Right lobe of liver (tissue), 6 donors: ENCODE measurements at regions not wholly inside any gene's neighbourhood (a gene's known extent, or its start where the extent isn't known, plus 50 kb on each side); places are given as distances from the start of the nearest gene placed in this dataset.

ENCODE experiments used
- ATAC-seq, 4 donors: fragments of 200-7000 bp; cut with Tn5 transposase; one replicate each; pipeline ENCODE4 v1.9.1; 2020; ENCODE audit warnings: mild to moderate bottlenecking in 4 of 4, moderate library complexity in 4 of 4
- DNase-seq, 3 donors: peaks; one replicate each; pipeline ENCODE4 v3.0.0-alpha.2; 2020
- H3K27ac ChIP-seq, 3 donors: fragments of 200-600 bp; one replicate each; pipeline ENCODE4 v1.8.0; 2022
- H3K27me3 ChIP-seq, 2 donors: fragments of 200-600 bp; one replicate each; pipeline ENCODE4 v1.8.0; 2022
- H3K36me3 ChIP-seq, 4 donors: fragments of 200-600 bp; sonication (generic) in 1 of 4; one replicate each; pipeline versions ENCODE4 v1.5.1 to v1.8.0; 2017 to 2022; ENCODE audit warnings: control low read depth in 1 of 4
- H3K4me1 ChIP-seq, 4 donors: fragments of 200-600 bp; sonication (generic) in 1 of 4; one replicate each; pipeline versions ENCODE4 v1.5.1 to v1.8.0; 2017 to 2022; ENCODE audit warnings: control low read depth in 1 of 4
- H3K4me3 ChIP-seq, 3 donors: fragments of 200-600 bp; one replicate each; pipeline ENCODE4 v1.8.0; 2022
- H3K9me3 ChIP-seq, 4 donors: fragments of 200-600 bp; sonication (generic) in 1 of 4; one replicate each; pipeline versions ENCODE4 v1.5.1 to v1.8.0; 2017 to 2022; ENCODE audit warnings: control low read depth in 1 of 4
- CTCF ChIP-seq, 4 donors: fragments of 200-600 bp in 3 of 4; fragments of 450-650 bp in 1 of 4; IDR thresholded peaks; one replicate each; pipeline versions ENCODE4 v1.5.1 to v1.8.0; 2016 to 2022; ENCODE audit warnings: antibody characterized with exemption in 4 of 4, mild to moderate bottlenecking in 2 of 4
- POLR2A ChIP-seq: fragments of 450-650 bp; IDR thresholded peaks from one replicate; pipeline ENCODE4 v1.6.1; 2017; ENCODE audit warnings: antibody characterized with exemption, mild to moderate bottlenecking
- WGBS: methylation state at CpG from one replicate; pipeline ENCODE4 v1.1.6; 2018; ENCODE audit warnings: low coverage, low lambda C conversion rate; ENCODE audit not compliant: insufficient coverage; ENCODE audit errors: missing lambda C conversion rate; 5-methylcytosine and 5-hydroxymethylcytosine counted together
- intact Hi-C, 2 donors: fragments of 100-400 bp; cut with DNase I; formaldehyde crosslinking; loops; one replicate each; pipeline versions ENCODE4 v1.11.2 to v1.14.1; 2022
- donor health status: DM: no; HTN: yes; CAD: no.
- donor health status: DM: no; HTN: no; CAD: no.
- donor health status: DM: no; HTN: no; CAD: no.
- donor health status: DM: no; HTN: yes; CAD: no.
- donor health status: DM: no; HTN: yes; CAD: no.

GRCh38 chr3:152174876-152175527, 93.7 kb upstream of the MBNL1 start:
- no peaks in the 10 kb centered on the region for H3K27me3 ChIP-seq
- no peaks in the 10 kb centered on the region for H3K4me1 ChIP-seq
- DNase-seq (no peak), ATAC-seq (no peak)
- no peaks in the 10 kb centered on the region for H3K36me3 ChIP-seq
- H3K9me3 ChIP-seq, result no peaks in the 10 kb centered on the region
- 67% methylated on average over 2 of the region's 2 CpGs for WGBS
- TF ChIP-seq POLR2A (no peak), CTCF (IDR thresholded peaks at IDR 0.05) (no peak)
- intact Hi-C loops, result no loop called here
- no peak overlapping the region for H3K4me3 ChIP-seq
- H3K27ac ChIP-seq, result no peak overlapping the region

GRCh38 chr3:152175528-152175889, 93.2 kb upstream of the MBNL1 start:
- Histone ChIP-seq H3K4me3 (no peak overlapping the region), H3K27me3 (no peaks in the 10 kb centered on the region), H3K27ac (no peak overlapping the region), H3K36me3 (no peaks in the 10 kb centered on the region), H3K9me3 (no peaks in the 10 kb centered on the region), H3K4me1 (no peaks in the 10 kb centered on the region)
- WGBS, result 91% methylated on average over 2 of the region's 2 CpGs
- ATAC-seq, result no peak
- no peak for DNase-seq
- intact Hi-C loops, result no loop called here
- TF ChIP-seq POLR2A, result no peak
- TF ChIP-seq CTCF (IDR thresholded peaks at IDR 0.05), result no peak

DNA sequence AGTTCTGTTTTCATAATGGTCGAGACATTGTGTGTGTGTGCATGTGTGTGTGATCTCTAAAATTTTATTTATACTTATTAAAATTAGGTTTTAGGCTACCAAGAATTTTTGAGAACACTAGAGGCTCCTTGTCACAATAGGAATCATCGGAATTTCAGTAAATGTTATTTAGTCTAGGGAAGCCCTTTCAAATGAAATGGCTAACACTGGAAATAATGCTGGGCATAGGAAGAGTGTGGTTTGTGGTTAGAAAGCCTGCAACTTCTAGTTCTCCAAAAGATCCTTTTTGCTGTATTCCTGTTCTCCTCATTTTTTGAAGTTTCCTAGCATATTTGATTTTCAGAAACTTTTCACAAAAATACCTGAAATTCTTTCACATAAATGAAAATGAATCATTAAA, 92.5 kb upstream of the MBNL1 start:
- 66% methylated on average over 2 of the region's 2 CpGs for WGBS
- Histone ChIP-seq H3K4me1 (no peaks in the 10 kb centered on the region), H3K9me3 (no peaks in the 10 kb centered on the region)

GRCh38 chr3:152176998-152177397, 91.7 kb upstream of the MBNL1 start:
- 57% methylated on average over 1 of the region's 1 CpG for WGBS
- no peak for ATAC-seq

More for the DNA sequence above, 92.5 kb upstream of the MBNL1 start:
- H3K27me3 ChIP-seq, result no peaks in the 10 kb centered on the region
- TF ChIP-seq POLR2A (no peak), CTCF (IDR thresholded peaks at IDR 0.05) (no peak)
- DNase-seq (no peak), ATAC-seq (no peak)
- intact Hi-C loops, result no loop called here
- no peak overlapping the region for H3K4me3 ChIP-seq
- H3K36me3 ChIP-seq, result no peaks in the 10 kb centered on the region
- H3K27ac ChIP-seq, result no peak overlapping the region

More at GRCh38 chr3:152176998-152177397, 91.7 kb upstream of the MBNL1 start:
- Histone ChIP-seq H3K27ac (no peak overlapping the region), H3K27me3 (no peaks in the 10 kb centered on the region), H3K4me3 (no peak overlapping the region), H3K4me1 (no peaks in the 10 kb centered on the region), H3K36me3 (no peaks in the 10 kb centered on the region), H3K9me3 (no peaks in the 10 kb centered on the region)
- intact Hi-C loops, result no loop called here
- TF ChIP-seq CTCF (IDR thresholded peaks at IDR 0.05) (no peak), POLR2A (no peak)
- DNase-seq, result no peak
